ENCODE measurements at regions not wholly inside any gene's neighbourhood (a gene's known extent, or its start where the extent isn't known, plus 50 kb on each side); places are given as distances from the start of the nearest gene placed in this dataset.

DNA sequence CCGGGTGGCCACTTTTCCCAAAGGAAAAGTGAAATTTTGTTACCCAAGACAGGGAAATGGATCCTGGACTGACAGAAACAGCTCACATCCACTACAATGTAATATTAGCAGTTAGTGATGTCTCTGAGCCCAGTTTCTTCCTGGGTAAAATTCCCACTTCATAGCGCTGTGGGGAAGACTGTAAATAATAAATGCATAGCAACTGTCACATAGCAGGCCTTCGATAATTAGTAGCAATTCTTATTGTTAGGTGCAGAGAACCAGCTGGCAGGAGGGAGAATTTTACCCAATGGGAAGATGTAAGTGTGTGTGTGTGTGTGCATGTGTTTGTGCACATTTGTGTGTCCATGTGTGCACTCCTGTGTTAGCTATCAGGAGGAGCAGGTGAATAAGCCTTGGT is 221.5 kb downstream of the SLC4A3 start:
- TF ChIP-seq, protein P1, sequence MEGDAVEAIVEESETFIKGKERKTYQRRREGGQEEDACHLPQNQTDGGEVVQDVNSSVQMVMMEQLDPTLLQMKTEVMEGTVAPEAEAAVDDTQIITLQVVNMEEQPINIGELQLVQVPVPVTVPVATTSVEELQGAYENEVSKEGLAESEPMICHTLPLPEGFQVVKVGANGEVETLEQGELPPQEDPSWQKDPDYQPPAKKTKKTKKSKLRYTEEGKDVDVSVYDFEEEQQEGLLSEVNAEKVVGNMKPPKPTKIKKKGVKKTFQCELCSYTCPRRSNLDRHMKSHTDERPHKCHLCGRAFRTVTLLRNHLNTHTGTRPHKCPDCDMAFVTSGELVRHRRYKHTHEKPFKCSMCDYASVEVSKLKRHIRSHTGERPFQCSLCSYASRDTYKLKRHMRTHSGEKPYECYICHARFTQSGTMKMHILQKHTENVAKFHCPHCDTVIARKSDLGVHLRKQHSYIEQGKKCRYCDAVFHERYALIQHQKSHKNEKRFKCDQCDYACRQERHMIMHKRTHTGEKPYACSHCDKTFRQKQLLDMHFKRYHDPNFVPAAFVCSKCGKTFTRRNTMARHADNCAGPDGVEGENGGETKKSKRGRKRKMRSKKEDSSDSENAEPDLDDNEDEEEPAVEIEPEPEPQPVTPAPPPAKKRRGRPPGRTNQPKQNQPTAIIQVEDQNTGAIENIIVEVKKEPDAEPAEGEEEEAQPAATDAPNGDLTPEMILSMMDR (IDR thresholded peaks at IDR 0.05) = no peak
- TF ChIP-seq POLR2A (IDR thresholded peaks at IDR 0.05) = no peak

All from thyroid gland (tissue), 4 donors.